Hematopoietic multipotent progenitor cell treated with erythropoietin and hydrocortisone succinate and interleukin-3 and kit ligand, for 8 days (in vitro differentiated cells): ENCODE measurements at regions not wholly inside any gene's neighbourhood (a gene's known extent, or its start where the extent isn't known, plus 50 kb on each side); places are given as distances from the start of the nearest gene placed in this dataset.

Source experiments
- DNase-seq: peaks from one replicate; pipeline ENCODE4 v3.0.0-alpha.2; 2015

- DNase-seq, result no peak
Observed at GRCh38 chr11:122394313-122394712, 261.2 kb upstream of the UBASH3B start.

GRCh38 chr11:122393209-122393860 is 262.2 kb upstream of the UBASH3B start:
- DNase-seq, result peak; percentile 23

GRCh38 chr11:122392508-122392907 is 263.0 kb upstream of the UBASH3B start:
- no peak for DNase-seq

GRCh38 chr11:122391049-122391448 is 264.5 kb upstream of the UBASH3B start:
- no peak for DNase-seq

- DNase-seq, result no peak
Observed at GRCh38 chr11:122383186-122383585, 267.2 kb upstream of the BLID start.

GRCh38 chr11:122375687-122376399 is 259.8 kb upstream of the BLID start:
- no peak for DNase-seq

- DNase-seq, result no peak
Observed at GRCh38 chr11:122368796-122369195, 252.8 kb upstream of the BLID start.

GRCh38 chr11:122367809-122368231 is 251.8 kb upstream of the BLID start:
- DNase-seq, result no peak

GRCh38 chr11:122365610-122366360 is 249.8 kb upstream of the BLID start:
- no peak for DNase-seq

GRCh38 chr11:122363296-122363695 is 247.3 kb upstream of the BLID start:
- DNase-seq, result no peak

- DNase-seq, result no peak
Observed at GRCh38 chr11:122362381-122362780, 246.4 kb upstream of the BLID start.

GRCh38 chr11:122360875-122361274 is 244.9 kb upstream of the BLID start:
- peak; percentile 13 for DNase-seq

GRCh38 chr11:122359081-122359571 is 243.1 kb upstream of the BLID start:
- no peak for DNase-seq

- DNase-seq, result no peak
Observed at GRCh38 chr11:122358292-122358691, 242.3 kb upstream of the BLID start.

GRCh38 chr11:122355968-122356367 is 240.0 kb upstream of the BLID start:
- DNase-seq, result no peak

- no peak for DNase-seq
Observed at GRCh38 chr11:122354025-122354697, 238.1 kb upstream of the BLID start.

- DNase-seq, result no peak
Observed at GRCh38 chr11:122353561-122353960, 237.5 kb upstream of the BLID start.

GRCh38 chr11:122348659-122349409 is 232.8 kb upstream of the BLID start:
- DNase-seq, result no peak

- no peak for DNase-seq
Observed at GRCh38 chr11:122346006-122346405, 230.0 kb upstream of the BLID start.

GRCh38 chr11:122345586-122345985 is 229.6 kb upstream of the BLID start:
- DNase-seq, result no peak

GRCh38 chr11:122344215-122344614 is 228.2 kb upstream of the BLID start:
- no peak for DNase-seq

GRCh38 chr11:122343210-122343609 is 227.2 kb upstream of the BLID start:
- no peak for DNase-seq
